ENCODE measurements at regions not wholly inside any gene's neighbourhood (a gene's known extent, or its start where the extent isn't known, plus 50 kb on each side); places are given as distances from the start of the nearest gene placed in this dataset.

DNA sequence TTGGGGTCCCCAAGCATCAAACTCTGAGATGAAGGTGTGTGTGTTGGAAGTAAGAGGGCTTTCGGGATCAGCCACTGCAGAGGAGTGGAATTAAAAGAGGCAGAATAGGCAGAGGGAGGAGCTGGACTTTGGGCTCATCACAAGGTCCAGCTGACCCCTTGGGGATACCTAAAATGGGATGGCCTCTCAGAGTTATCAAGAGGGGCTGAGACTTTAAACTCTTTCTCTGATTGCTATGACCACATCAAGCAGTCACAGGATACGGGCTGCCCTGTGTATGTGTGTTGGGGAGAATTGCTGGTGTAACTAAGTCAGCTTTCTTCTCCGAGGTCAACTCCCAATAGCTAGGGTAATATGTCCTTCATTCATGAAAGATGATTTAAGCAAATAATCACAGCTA lies 127.7 kb upstream of the SLC14A2 start:
- H3K27ac ChIP-seq (ENCODE audit: low read depth, low read length, severe bottlenecking): no peak overlapping the region
- H3K4me1 ChIP-seq (ENCODE audit: control insufficient read depth, insufficient read depth, low read length, poor library complexity, severe bottlenecking): no peaks in the 10 kb centered on the region
- 58 to 83% methylated on average over 1 of the region's 3 CpGs for WGBS, 2 experiments (ENCODE audit: insufficient coverage in 2 of 2)
- H3K9me3 ChIP-seq (ENCODE audit: control insufficient read depth, low read length): no peaks in the 10 kb centered on the region
- H3K4me3 ChIP-seq (ENCODE audit: extremely low read depth, insufficient read depth, low read length, poor library complexity, severe bottlenecking): no peak overlapping the region
- no peaks in the 10 kb centered on the region for H3K36me3 ChIP-seq (ENCODE audit: control insufficient read depth, insufficient read depth, low read length)

DNA sequence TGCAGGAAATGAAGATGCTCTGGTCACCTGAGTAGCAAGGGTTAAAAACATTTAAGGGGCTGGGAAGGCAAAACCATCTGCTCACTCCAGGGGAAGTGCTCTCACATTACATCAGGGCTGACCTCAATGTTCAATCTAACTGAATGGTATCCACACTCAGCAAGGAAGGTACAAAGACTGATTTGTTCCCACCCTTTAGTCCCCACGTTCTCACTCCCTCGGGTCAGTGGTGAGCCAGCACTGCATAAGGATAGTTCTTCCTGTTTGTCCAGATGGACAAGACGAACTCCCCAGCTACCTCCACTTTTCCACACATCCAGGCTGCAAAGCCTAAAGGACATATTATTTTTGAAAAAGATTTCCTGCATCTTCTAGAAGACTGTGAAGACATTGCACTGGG lies 126.6 kb upstream of the SLC14A2 start:
- WGBS, 2 experiments (ENCODE audit: insufficient coverage in 2 of 2): 50 to 61% methylated on average over 2 to 3 of the region's 3 CpGs
- H3K9me3 ChIP-seq (ENCODE audit: control insufficient read depth, low read length): no peaks in the 10 kb centered on the region
- H3K4me1 ChIP-seq (ENCODE audit: control insufficient read depth, insufficient read depth, low read length, poor library complexity, severe bottlenecking): no peaks in the 10 kb centered on the region
- no peaks in the 10 kb centered on the region for H3K36me3 ChIP-seq (ENCODE audit: control insufficient read depth, insufficient read depth, low read length)
- no peak overlapping the region for H3K27ac ChIP-seq (ENCODE audit: low read depth, low read length, severe bottlenecking)
- no peak overlapping the region for H3K4me3 ChIP-seq (ENCODE audit: extremely low read depth, insufficient read depth, low read length, poor library complexity, severe bottlenecking)

DNA sequence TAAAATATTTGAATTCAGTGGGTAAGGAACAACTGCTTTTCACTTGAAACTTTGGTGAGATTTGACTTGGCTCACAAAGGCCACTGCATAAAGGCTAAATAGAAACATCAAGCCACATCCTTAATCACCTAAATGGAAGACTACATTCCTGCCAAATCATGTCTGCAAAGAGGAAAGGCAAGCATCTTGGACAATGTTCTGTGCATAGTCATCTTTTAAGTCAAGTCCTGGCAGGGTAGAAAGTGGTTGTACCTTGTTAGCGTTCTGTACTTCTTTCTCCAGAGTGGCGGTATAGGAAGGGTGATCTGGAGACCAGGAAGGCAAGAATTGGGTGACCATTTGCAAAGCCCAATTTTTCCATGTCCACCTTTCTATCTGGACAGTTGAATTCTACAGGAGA lies 121.4 kb upstream of the SLC14A2 start:
- Histone ChIP-seq H3K4me3 (ENCODE audit: extremely low read depth, insufficient read depth, low read length, poor library complexity, severe bottlenecking) (no peak overlapping the region), H3K27ac (ENCODE audit: low read depth, low read length, severe bottlenecking) (no peak overlapping the region), H3K9me3 (ENCODE audit: control insufficient read depth, low read length) (no peaks in the 10 kb centered on the region), H3K36me3 (ENCODE audit: control insufficient read depth, insufficient read depth, low read length) (no peaks in the 10 kb centered on the region), H3K4me1 (ENCODE audit: control insufficient read depth, insufficient read depth, low read length, poor library complexity, severe bottlenecking) (no peaks in the 10 kb centered on the region)
- WGBS, 2 experiments (ENCODE audit: insufficient coverage in 2 of 2): 88 to 94% methylated on average over 1 to 2 of the region's 2 CpGs

DNA sequence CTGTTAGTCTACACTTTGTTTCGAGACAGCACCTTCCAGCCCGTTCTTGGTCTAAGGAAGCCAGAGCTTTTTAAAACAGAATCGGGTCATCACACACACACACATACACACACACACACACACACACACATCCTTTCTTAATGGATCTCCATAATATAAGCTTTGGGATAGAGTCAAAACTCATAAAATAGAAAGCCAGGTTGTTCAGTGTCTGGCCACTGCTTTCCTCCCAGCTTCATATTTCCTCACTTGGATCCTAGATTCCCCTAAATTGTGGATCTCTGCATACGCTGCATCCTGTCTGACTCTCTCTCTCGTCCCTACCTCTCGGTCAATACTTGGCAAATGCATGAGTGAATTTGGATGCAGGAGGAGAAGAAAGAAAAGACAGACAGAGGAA lies 120.5 kb upstream of the SLC14A2 start:
- H3K9me3 ChIP-seq (ENCODE audit: control insufficient read depth, low read length): no peaks in the 10 kb centered on the region
- no peak overlapping the region for H3K4me3 ChIP-seq (ENCODE audit: extremely low read depth, insufficient read depth, low read length, poor library complexity, severe bottlenecking)
- no peak overlapping the region for H3K27ac ChIP-seq (ENCODE audit: low read depth, low read length, severe bottlenecking)
- H3K4me1 ChIP-seq (ENCODE audit: control insufficient read depth, insufficient read depth, low read length, poor library complexity, severe bottlenecking): no peaks in the 10 kb centered on the region
- WGBS, 2 experiments (ENCODE audit: insufficient coverage in 2 of 2): 100% methylated on average over 1 of the region's 6 CpGs; no CpG with 5 or more reads in 1 of the 2 experiments
- no peaks in the 10 kb centered on the region for H3K36me3 ChIP-seq (ENCODE audit: control insufficient read depth, insufficient read depth, low read length)

DNA sequence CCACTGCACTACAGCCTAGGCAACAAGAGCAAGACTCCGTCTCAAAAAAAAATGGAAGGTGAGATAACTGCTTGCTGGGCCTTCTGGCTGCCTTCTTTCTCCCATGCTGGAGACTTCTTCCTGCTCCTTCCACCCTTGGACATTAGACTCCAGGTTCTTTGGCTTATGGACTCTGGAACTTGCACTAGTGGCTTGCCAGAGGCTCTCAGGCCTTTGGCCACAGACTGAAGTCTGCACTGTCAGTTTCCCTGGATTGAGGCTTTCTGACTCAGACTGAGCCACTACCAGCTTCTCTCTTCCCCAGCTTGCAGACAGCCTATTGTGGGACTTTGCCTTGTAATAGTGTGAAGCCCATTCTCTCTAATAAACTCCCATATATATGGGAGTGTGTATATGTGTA lies 118.5 kb upstream of the SLC14A2 start:
- Histone ChIP-seq H3K9me3 (ENCODE audit: control insufficient read depth, low read length) (peaks cover under 1% of the 10 kb centered on the region), H3K4me1 (ENCODE audit: control insufficient read depth, insufficient read depth, low read length, poor library complexity, severe bottlenecking) (no peaks in the 10 kb centered on the region), H3K4me3 (ENCODE audit: extremely low read depth, insufficient read depth, low read length, poor library complexity, severe bottlenecking) (no peak overlapping the region), H3K27ac (ENCODE audit: low read depth, low read length, severe bottlenecking) (no peak overlapping the region), H3K36me3 (ENCODE audit: control insufficient read depth, insufficient read depth, low read length) (no peaks in the 10 kb centered on the region)
- WGBS, 2 experiments (ENCODE audit: insufficient coverage in 2 of 2): 91 to 100% methylated on average over 1 of the region's 1 CpG

DNA sequence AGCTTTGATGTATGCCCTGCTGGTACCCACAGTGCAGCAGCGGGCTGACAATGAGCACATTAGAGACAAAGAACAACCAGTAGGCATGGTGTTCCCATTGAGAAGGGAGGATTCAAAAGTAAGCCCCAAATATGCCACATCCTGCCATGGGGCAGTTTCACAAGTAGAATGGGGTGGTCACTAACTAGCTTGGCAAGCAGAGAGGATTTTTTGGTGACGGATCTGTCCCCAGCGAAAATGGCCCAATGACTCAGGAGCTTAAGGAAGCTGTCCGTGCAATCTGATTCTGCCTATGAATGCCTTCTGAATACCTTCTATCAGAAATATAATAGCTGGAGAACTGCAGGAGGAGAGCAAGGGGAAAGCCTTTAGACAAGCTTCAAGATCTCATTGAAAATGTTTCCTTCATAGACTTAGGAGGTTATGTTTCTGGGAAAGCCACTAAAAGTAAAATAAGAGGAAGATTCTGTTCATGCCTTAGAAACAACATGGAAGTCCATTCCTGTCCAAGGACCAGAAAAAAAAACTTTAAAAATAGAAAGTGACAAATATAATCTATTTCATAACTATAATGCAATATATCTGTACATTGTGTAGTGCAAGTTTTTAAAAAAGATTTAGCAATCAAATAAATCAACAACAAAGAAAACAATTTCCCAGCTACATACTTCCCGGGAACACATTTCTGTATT lies 117.5 kb upstream of the SLC14A2 start:
- Histone ChIP-seq H3K36me3 (ENCODE audit: control insufficient read depth, insufficient read depth, low read length) (no peaks in the 10 kb centered on the region), H3K4me1 (ENCODE audit: control insufficient read depth, insufficient read depth, low read length, poor library complexity, severe bottlenecking) (peaks cover 3% of the 10 kb centered on the region), H3K9me3 (ENCODE audit: control insufficient read depth, low read length) (peaks cover 4% of the 10 kb centered on the region), H3K27ac (ENCODE audit: low read depth, low read length, severe bottlenecking) (no peak overlapping the region), H3K4me3 (ENCODE audit: extremely low read depth, insufficient read depth, low read length, poor library complexity, severe bottlenecking) (no peak overlapping the region)
- 80 to 86% methylated on average over 3 to 4 of the region's 5 CpGs for WGBS, 2 experiments (ENCODE audit: insufficient coverage in 2 of 2)

DNA sequence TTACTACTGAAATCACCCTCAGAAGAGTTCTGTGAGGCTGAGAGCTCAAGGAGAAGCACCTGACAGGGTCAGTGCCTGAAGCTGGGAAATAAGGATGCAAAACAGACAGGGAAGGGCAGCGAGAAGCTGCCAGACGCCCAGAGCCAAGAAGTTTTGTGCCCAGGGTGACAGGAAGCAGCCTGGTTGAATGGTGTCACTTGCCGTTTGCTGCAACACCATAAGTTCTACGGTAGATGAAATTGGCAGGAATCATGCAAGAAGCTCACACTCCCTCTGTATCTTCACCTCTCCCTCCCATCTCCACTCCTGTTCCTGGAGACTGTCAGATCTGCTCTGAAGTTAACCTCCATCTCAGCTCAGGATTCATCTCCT lies 117.0 kb upstream of the SLC14A2 start:
- no peaks in the 10 kb centered on the region for H3K36me3 ChIP-seq (ENCODE audit: control insufficient read depth, insufficient read depth, low read length)
- WGBS, 2 experiments (ENCODE audit: insufficient coverage in 2 of 2): 91 to 92% methylated on average over 4 of the region's 4 CpGs
- no peak overlapping the region for H3K27ac ChIP-seq (ENCODE audit: low read depth, low read length, severe bottlenecking)
- H3K4me1 ChIP-seq (ENCODE audit: control insufficient read depth, insufficient read depth, low read length, poor library complexity, severe bottlenecking): peaks cover 8% of the 10 kb centered on the region
- no peak overlapping the region for H3K4me3 ChIP-seq (ENCODE audit: extremely low read depth, insufficient read depth, low read length, poor library complexity, severe bottlenecking)
- H3K9me3 ChIP-seq (ENCODE audit: control insufficient read depth, low read length): peaks cover 4% of the 10 kb centered on the region

DNA sequence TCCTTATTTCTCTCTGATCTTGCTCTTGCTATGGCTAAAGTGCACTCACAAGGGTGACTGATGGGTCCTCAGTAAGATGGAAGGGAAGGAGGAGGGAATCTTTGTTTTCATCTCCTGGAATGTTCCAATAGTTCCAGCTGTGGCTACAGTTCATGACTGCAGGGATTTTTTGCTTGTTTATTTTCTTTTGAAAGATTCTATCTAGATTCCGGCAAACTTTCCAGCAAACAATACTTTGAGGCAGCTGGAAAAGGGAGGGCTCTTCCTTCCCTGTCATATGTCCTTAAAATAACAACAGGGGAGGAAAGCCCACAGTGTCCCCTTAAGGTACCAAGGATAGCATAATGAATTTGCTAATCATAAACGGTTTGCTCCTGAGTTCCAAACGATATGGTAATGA lies 111.3 kb upstream of the SLC14A2 start:
- Histone ChIP-seq H3K27ac (ENCODE audit: low read depth, low read length, severe bottlenecking) (peak overlapping the region; percentile 6), H3K4me1 (ENCODE audit: control insufficient read depth, insufficient read depth, low read length, poor library complexity, severe bottlenecking) (peaks cover 21% of the 10 kb centered on the region), H3K36me3 (ENCODE audit: control insufficient read depth, insufficient read depth, low read length) (no peaks in the 10 kb centered on the region), H3K4me3 (ENCODE audit: extremely low read depth, insufficient read depth, low read length, poor library complexity, severe bottlenecking) (no peak overlapping the region), H3K9me3 (ENCODE audit: control insufficient read depth, low read length) (peaks cover 22% of the 10 kb centered on the region)
- 79 to 95% methylated on average over 2 of the region's 3 CpGs for WGBS, 2 experiments (ENCODE audit: insufficient coverage in 2 of 2)

DNA sequence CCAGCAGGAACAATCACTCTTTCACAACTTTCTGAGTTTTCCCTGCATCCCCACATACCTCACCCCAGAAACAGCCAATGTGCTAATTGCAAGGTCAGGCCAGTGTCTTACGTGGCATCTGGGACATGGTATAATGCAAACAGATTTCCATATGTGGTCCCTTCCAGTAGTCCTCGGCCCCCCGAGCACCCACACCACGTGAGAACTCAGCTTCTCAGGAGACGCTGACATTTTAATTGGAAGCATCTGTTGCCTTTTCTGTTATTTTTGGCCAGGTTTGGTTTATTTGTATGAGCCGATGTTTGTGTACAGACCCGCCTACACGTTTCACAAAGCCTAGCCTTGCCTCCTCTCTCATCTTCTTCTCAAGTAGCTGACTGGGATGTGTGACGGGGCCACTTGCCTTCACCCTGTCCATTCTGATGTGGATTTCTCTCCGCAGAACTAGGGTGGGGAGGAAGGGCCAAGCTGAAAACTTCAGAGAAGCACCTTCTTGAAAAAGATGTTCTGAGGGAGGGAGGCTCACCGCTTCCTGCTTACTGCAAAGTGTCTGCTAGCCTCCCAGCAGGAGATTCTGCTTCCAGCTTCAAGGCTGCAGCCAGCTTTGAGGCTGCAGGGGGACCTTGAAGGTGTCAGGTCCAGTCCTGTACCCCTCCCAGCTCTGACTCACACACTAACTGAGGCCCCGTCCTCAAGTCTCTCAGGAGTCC lies 109.6 kb upstream of the SLC14A2 start:
- peaks cover 21% of the 10 kb centered on the region for H3K4me1 ChIP-seq (ENCODE audit: control insufficient read depth, insufficient read depth, low read length, poor library complexity, severe bottlenecking)
- no peaks in the 10 kb centered on the region for H3K36me3 ChIP-seq (ENCODE audit: control insufficient read depth, insufficient read depth, low read length)
- 77 to 91% methylated on average over 7 to 8 of the region's 12 CpGs for WGBS, 2 experiments (ENCODE audit: insufficient coverage in 2 of 2)
- H3K4me3 ChIP-seq (ENCODE audit: extremely low read depth, insufficient read depth, low read length, poor library complexity, severe bottlenecking): no peak overlapping the region
- H3K27ac ChIP-seq (ENCODE audit: low read depth, low read length, severe bottlenecking): no peak overlapping the region
- peaks cover 22% of the 10 kb centered on the region for H3K9me3 ChIP-seq (ENCODE audit: control insufficient read depth, low read length)

DNA sequence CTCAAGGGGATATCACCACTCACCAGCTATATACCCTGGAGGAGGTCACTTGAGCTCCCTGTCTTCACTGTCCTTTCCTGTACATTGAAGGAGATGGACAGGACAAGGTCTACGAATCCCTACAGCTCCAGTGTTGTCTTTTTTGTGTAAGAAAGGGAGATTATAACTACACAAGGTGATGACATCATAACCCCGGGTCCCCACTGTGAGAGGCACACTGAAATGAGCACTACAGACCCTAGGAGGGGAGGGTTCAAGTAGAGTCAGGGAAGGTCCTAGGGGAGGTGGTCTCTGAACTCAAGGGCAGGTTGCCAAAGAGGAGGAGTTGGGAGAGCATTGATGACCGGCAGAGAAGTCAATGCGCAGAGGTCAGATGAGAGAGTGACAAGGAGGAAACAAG lies 108.3 kb upstream of the SLC14A2 start:
- Histone ChIP-seq H3K36me3 (ENCODE audit: control insufficient read depth, insufficient read depth, low read length) (no peaks in the 10 kb centered on the region), H3K27ac (ENCODE audit: low read depth, low read length, severe bottlenecking) (no peak overlapping the region), H3K4me3 (ENCODE audit: extremely low read depth, insufficient read depth, low read length, poor library complexity, severe bottlenecking) (no peak overlapping the region), H3K4me1 (ENCODE audit: control insufficient read depth, insufficient read depth, low read length, poor library complexity, severe bottlenecking) (peaks cover 21% of the 10 kb centered on the region), H3K9me3 (ENCODE audit: control insufficient read depth, low read length) (peaks cover 19% of the 10 kb centered on the region)
- WGBS, 2 experiments (ENCODE audit: insufficient coverage in 2 of 2): 88 to 100% methylated on average over 3 of the region's 4 CpGs

DNA sequence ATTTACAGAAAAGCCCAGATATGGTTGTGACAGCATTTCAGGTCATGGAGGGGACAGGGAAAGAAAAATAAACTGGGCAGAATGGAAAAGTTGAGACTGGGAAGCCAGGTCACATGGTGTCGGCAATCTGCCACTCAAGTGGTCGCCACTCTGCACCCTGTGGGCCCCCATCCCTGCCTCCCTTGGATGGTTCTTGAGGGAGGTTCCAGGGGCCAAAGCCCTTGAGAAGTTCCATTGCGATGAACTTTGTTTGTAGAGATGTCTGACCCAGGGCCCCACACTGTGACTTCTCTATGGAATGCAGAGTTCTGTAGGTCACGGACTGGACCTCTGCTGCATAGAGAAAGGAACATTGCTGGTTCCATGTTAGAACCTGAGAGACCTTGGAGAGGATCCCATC lies 105.7 kb upstream of the SLC14A2 start:
- Histone ChIP-seq H3K36me3 (ENCODE audit: control insufficient read depth, insufficient read depth, low read length) (no peaks in the 10 kb centered on the region), H3K4me3 (ENCODE audit: extremely low read depth, insufficient read depth, low read length, poor library complexity, severe bottlenecking) (no peak overlapping the region), H3K9me3 (ENCODE audit: control insufficient read depth, low read length) (peaks cover 18% of the 10 kb centered on the region), H3K4me1 (ENCODE audit: control insufficient read depth, insufficient read depth, low read length, poor library complexity, severe bottlenecking) (peaks cover 2% of the 10 kb centered on the region), H3K27ac (ENCODE audit: low read depth, low read length, severe bottlenecking) (no peak overlapping the region)
- 50 to 75% methylated on average over 2 to 4 of the region's 4 CpGs for WGBS, 2 experiments (ENCODE audit: insufficient coverage in 2 of 2)
